GM10266 (cell line): ENCODE measurements at regions not wholly inside any gene's neighbourhood (a gene's known extent, or its start where the extent isn't known, plus 50 kb on each side); places are given as distances from the start of the nearest gene placed in this dataset.

ENCODE experiments used
- DNase-seq: peaks from one replicate; pipeline ENCODE4 v3.0.0; 2012; ENCODE audit errors: extremely low spot score
- CTCF ChIP-seq: IDR thresholded peaks from 2 replicates; pipeline ENCODE4 v1.5.1; 2012; ENCODE audit warnings: mild to moderate bottlenecking, low read depth; ENCODE audit not compliant: control insufficient read depth, insufficient read depth; ENCODE audit errors: missing control alignments

- DNase-seq = no peak
- no peak for TF ChIP-seq CTCF
Observed at GRCh38 chr3:30428251-30428650, 178.2 kb upstream of the TGFBR2 start.

- no peak for TF ChIP-seq CTCF
- no peak for DNase-seq
Observed at GRCh38 chr3:30435861-30436331, 170.5 kb upstream of the TGFBR2 start.

- no peak for TF ChIP-seq CTCF
- no peak for DNase-seq
Observed at GRCh38 chr3:30437171-30437601, 169.2 kb upstream of the TGFBR2 start.

GRCh38 chr3:30438126-30438525, 168.3 kb upstream of the TGFBR2 start:
- DNase-seq = no peak
- no peak for TF ChIP-seq CTCF

- no peak for DNase-seq
- no peak for TF ChIP-seq CTCF
Observed at GRCh38 chr3:30439451-30440053, 166.8 kb upstream of the TGFBR2 start.

GRCh38 chr3:30440147-30440604, 166.2 kb upstream of the TGFBR2 start:
- TF ChIP-seq CTCF = no peak
- DNase-seq = no peak

- no peak for DNase-seq
- TF ChIP-seq CTCF = no peak
Observed at GRCh38 chr3:30440880-30441279, 165.5 kb upstream of the TGFBR2 start.
